SK-N-SH (cell line): ENCODE measurements at regions not wholly inside any gene's neighbourhood (a gene's known extent, or its start where the extent isn't known, plus 50 kb on each side); places are given as distances from the start of the nearest gene placed in this dataset.

Source experiments
- CTCF ChIA-PET: fragments of 300-600, 350-600 bp; formaldehyde crosslinking; extraction: SDS; loops from one replicate; lab custom pipeline; 2021; lab: Yijun Ruan, JAX
- POLR2A ChIA-PET: fragments of 350-600 bp; sonication (Branson Sonifier 250); formaldehyde crosslinking; extraction: SDS; loops from one replicate; lab custom pipeline; 2020; ENCODE audit warnings: antibody characterized with exemption, inconsistent platforms; lab: Yijun Ruan, JAX
- DNase-seq: peaks from one replicate; pipeline ENCODE4 v3.0.0; 2012
- H2AFZ ChIP-seq: fragments of 200-600 bp; sonication (generic); 2 replicates; pipeline ENCODE4 v1.8.1; 2016; ENCODE audit warnings: antibody characterized with exemption, mild to moderate bottlenecking, low read depth
- H3F3A ChIP-seq: fragments of 200-600 bp; sonication (generic); replicated peaks from 2 replicates; pipeline ENCODE3; 2016; ENCODE audit warnings: antibody characterized with exemption, mild to moderate bottlenecking; ENCODE audit not compliant: insufficient read depth
- H3K27ac ChIP-seq, 2 experiments: fragments of 200-500 bp in 1 of 2; fragments of 200-600 bp in 1 of 2; sonication (Bioruptor generic) in 1 of 2; sonication (generic), shearing (Covaris generic) in 1 of 2; 2 replicates each; pipeline versions ENCODE4 v1.5.1 to v1.6.1; 2014 to 2016; ENCODE audit warnings: low read depth in 2 of 2, inconsistent platforms in 1 of 2, low read length in 1 of 2, mild to moderate bottlenecking in 1 of 2, mixed read lengths in 1 of 2
- H3K27me3 ChIP-seq: fragments of 200-600 bp; sonication (generic), shearing (Covaris generic); 2 replicates; pipeline ENCODE4 v1.6.1; 2016; ENCODE audit warnings: mixed run types; ENCODE audit not compliant: insufficient read depth
- H3K36me3 ChIP-seq, 2 experiments: fragments of 200-500 bp in 1 of 2; fragments of 200-600 bp in 1 of 2; sonication (Bioruptor generic) in 1 of 2; sonication (generic) in 1 of 2; replicated peaks in 1 of 2; 2 replicates each; pipeline versions ENCODE3 to v1.5.1; 2014 to 2016; ENCODE audit warnings: low read length in 1 of 2, mild to moderate bottlenecking in 1 of 2; ENCODE audit not compliant: insufficient read depth in 2 of 2, control insufficient read depth in 1 of 2
- H3K4me1 ChIP-seq, 2 experiments: fragments of 200-500 bp in 1 of 2; fragments of 200-600 bp in 1 of 2; sonication (Bioruptor generic) in 1 of 2; sonication (generic), shearing (Covaris generic) in 1 of 2; 2 replicates each; pipeline versions ENCODE4 v1.5.1 to v1.6.1; 2014 to 2016; ENCODE audit warnings: low read depth in 1 of 2, low read length in 1 of 2, mixed run types in 1 of 2; ENCODE audit not compliant: insufficient read depth in 2 of 2, control insufficient read depth in 1 of 2
- H3K4me2 ChIP-seq: fragments of 200-600 bp; sonication (generic), shearing (Covaris generic); 2 replicates; pipeline ENCODE4 v1.6.1; 2017; ENCODE audit warnings: mixed run types
- H3K4me3 ChIP-seq, 2 experiments: fragments of 200-500 bp in 1 of 2; fragments of 200-600 bp in 1 of 2; sonication (Bioruptor generic) in 1 of 2; sonication (generic), shearing (Covaris generic) in 1 of 2; 2 replicates each; pipeline versions ENCODE4 v1.5.1 to v1.8.1; 2014 to 2016; ENCODE audit warnings: low read depth in 2 of 2, inconsistent platforms in 1 of 2, low read length in 1 of 2, mild to moderate bottlenecking in 1 of 2, mixed read lengths in 1 of 2, moderate library complexity in 1 of 2
- H3K79me2 ChIP-seq: fragments of 200-600 bp; sonication (generic); 2 replicates; pipeline ENCODE4 v1.8.1; 2017; ENCODE audit warnings: mild to moderate bottlenecking; ENCODE audit not compliant: insufficient read depth
- H3K9ac ChIP-seq: fragments of 200-600 bp; sonication (generic); 2 replicates; pipeline ENCODE4 v1.6.1; 2017; ENCODE audit warnings: mixed run types
- H3K9me2 ChIP-seq: fragments of 200-600 bp; sonication (generic); 2 replicates; pipeline ENCODE4 v1.6.1; 2017; ENCODE audit warnings: mixed run types
- H3K9me3 ChIP-seq: fragments of 200-600 bp; sonication (generic); 2 replicates; pipeline ENCODE4 v1.6.1; 2017; ENCODE audit warnings: mixed run types, mild to moderate bottlenecking, moderate library complexity
- H4K20me1 ChIP-seq: fragments of 200-600 bp; sonication (generic); 2 replicates; pipeline ENCODE4 v1.6.1; 2017; ENCODE audit warnings: mild to moderate bottlenecking, mixed run types; ENCODE audit not compliant: insufficient read depth
- CHD2 ChIP-seq: fragments of 150-350 bp; IDR thresholded peaks from 2 replicates; pipeline ENCODE4 v1.6.1; 2018; ENCODE audit warnings: low read length; ENCODE audit not compliant: partially characterized antibody
- ELF1 ChIP-seq: IDR thresholded peaks from 2 replicates; pipeline ENCODE4 v1.4.0; 2012
- EP300 ChIP-seq, 2 experiments: IDR thresholded peaks; 2 replicates each; pipeline versions ENCODE4 v1.4.0 to v1.6.1; 2012; ENCODE audit warnings: borderline replicate concordance in 1 of 2, low read depth in 1 of 2, low read length in 1 of 2
- FOSL2 ChIP-seq: IDR thresholded peaks from 2 replicates; pipeline ENCODE4 v1.4.0; 2012; ENCODE audit warnings: low read depth, mild to moderate bottlenecking, moderate library complexity, borderline replicate concordance
- FOXM1 ChIP-seq: IDR thresholded peaks from 2 replicates; pipeline ENCODE4 v1.4.0; 2012; ENCODE audit warnings: low read depth, mild to moderate bottlenecking
- GATA2 ChIP-seq: sonication (generic); formaldehyde crosslinking; IDR thresholded peaks from 2 replicates; pipeline ENCODE4 v1.5.0; 2020; ENCODE audit warnings: mild to moderate bottlenecking, missing genetic modification reagents
- JUND ChIP-seq: IDR thresholded peaks from 2 replicates; pipeline ENCODE4 v1.4.0; 2012
- MEF2A ChIP-seq: IDR thresholded peaks from 2 replicates; pipeline ENCODE4 v1.4.0; 2012; ENCODE audit warnings: low read depth, borderline replicate concordance
- MXI1 ChIP-seq: IDR thresholded peaks from 2 replicates; pipeline ENCODE4 v1.6.1; 2012; ENCODE audit warnings: mild to moderate bottlenecking, low read depth, low read length, improper control_type of control experiment
- NFIC ChIP-seq: IDR thresholded peaks from 2 replicates; pipeline ENCODE4 v1.4.0; 2012; ENCODE audit warnings: borderline replicate concordance
- POLR2AphosphoS5 ChIP-seq: IDR thresholded peaks from 2 replicates; pipeline ENCODE4 v1.6.1; 2012; ENCODE audit warnings: low read depth, low read length
- RCOR1 ChIP-seq: fragments of 150-350 bp; IDR thresholded peaks from 2 replicates; pipeline ENCODE4 v1.6.1; 2017; ENCODE audit warnings: antibody characterized with exemption, low read length
- RXRA ChIP-seq: IDR thresholded peaks from 2 replicates; pipeline ENCODE4 v1.4.0; 2012; ENCODE audit warnings: low read depth, mild to moderate bottlenecking, borderline replicate concordance
- TAF1 ChIP-seq: IDR thresholded peaks from 2 replicates; pipeline ENCODE4 v1.6.1; 2012; ENCODE audit warnings: low read depth, mild to moderate bottlenecking, low read length, moderate library complexity, borderline replicate concordance
- YY1 ChIP-seq: IDR thresholded peaks from 2 replicates; pipeline ENCODE4 v1.4.0; 2012; ENCODE audit warnings: low read depth, mild to moderate bottlenecking
- WGBS: methylation state at CpG from one replicate; pipeline ENCODE4 v1.1.6; 2017; ENCODE audit warnings: low lambda C conversion rate; 5-methylcytosine and 5-hydroxymethylcytosine counted together
- TF ChIP-seq, protein P1 (sequence below): IDR thresholded peaks from 2 replicates; pipeline ENCODE4; 2012
- TF ChIP-seq, protein P2 (sequence below): IDR thresholded peaks from 2 replicates; pipeline ENCODE4 v1.4.0; 2012; ENCODE audit warnings: low read depth, borderline replicate concordance
- TF ChIP-seq, protein P3 (sequence below): fragments of 150-350 bp; IDR thresholded peaks from 2 replicates; pipeline ENCODE4 v1.6.1; 2017; ENCODE audit warnings: antibody characterized with exemption, low read length, low read depth, borderline replicate concordance

DNA sequence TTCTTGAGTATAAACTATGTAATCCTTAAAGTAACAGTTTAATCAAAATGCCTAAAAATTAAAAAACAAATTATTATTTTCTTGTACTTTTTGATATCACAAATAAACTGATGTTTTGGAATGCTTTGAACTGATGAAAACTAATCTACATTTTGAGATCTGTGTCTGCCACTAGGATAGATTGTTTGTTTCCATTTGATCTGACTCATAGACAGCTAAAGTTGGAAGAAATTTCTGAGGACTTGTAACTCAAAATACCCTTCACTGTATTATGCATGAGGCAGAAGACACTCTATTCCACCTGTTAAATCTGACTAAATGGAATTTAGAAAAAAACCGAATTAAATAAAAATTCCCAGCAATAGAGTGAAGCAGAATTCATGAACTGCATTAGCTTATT lies 1400.0 kb upstream of the FLRT2 start:
- H2AFZ ChIP-seq: no peak overlapping the region
- no peaks in the 10 kb centered on the region for H3K9me3 ChIP-seq
- no peaks in the 10 kb centered on the region for H3F3A ChIP-seq
- H3K27ac ChIP-seq: no peak overlapping the region
- no peaks in the 10 kb centered on the region for H3K79me2 ChIP-seq
- H3K4me2 ChIP-seq: no peak overlapping the region
- no peaks in the 10 kb centered on the region for H3K27me3 ChIP-seq
- H3K9me2 ChIP-seq: no peaks in the 10 kb centered on the region
- 0% methylated on average over 1 of the region's 1 CpG for WGBS
- CTCF ChIA-PET: no interaction called here
- no peaks in the 10 kb centered on the region for H4K20me1 ChIP-seq
- POLR2A ChIA-PET: no interaction called here
- no peak overlapping the region for H3K9ac ChIP-seq
- DNase-seq: no peak
- TF ChIP-seq FOSL2 (no peak), RXRA (no peak), JUND (no peak), MXI1 (no peak), CHD2 (no peak), POLR2AphosphoS5 (no peak), TAF1 (no peak)
- TF ChIP-seq, protein P1, sequence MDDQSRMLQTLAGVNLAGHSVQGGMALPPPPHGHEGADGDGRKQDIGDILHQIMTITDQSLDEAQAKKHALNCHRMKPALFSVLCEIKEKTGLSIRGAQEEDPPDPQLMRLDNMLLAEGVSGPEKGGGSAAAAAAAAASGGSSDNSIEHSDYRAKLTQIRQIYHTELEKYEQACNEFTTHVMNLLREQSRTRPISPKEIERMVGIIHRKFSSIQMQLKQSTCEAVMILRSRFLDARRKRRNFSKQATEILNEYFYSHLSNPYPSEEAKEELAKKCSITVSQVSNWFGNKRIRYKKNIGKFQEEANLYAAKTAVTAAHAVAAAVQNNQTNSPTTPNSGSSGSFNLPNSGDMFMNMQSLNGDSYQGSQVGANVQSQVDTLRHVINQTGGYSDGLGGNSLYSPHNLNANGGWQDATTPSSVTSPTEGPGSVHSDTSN: no peak
- H3K4me1 ChIP-seq: no peaks in the 10 kb centered on the region
- no peaks in the 10 kb centered on the region for H3K36me3 ChIP-seq
- H3K4me3 ChIP-seq: no peak overlapping the region

DNA sequence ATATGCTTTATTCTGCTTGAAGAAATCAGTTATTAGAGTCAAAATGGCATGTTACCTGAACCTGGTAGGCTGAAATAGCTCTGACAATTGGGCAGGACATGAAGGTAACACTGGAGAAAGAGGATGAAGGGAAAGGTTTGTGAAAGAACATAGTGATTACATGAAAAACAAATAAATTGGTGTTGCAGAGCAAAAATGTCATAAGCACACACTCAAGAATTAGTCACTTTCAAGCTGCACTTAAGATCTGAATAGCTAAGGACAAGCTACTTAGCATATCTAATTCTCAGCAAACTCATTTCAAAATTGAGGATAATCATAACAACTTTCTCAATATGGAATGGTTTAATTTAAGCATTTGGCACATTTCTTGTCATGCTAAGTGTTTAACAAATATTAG lies 1398.0 kb upstream of the FLRT2 start:
- H3K27me3 ChIP-seq: no peaks in the 10 kb centered on the region
- no peaks in the 10 kb centered on the region for H4K20me1 ChIP-seq
- no peaks in the 10 kb centered on the region for H3K36me3 ChIP-seq
- H2AFZ ChIP-seq: no peak overlapping the region
- H3K4me2 ChIP-seq: no peak overlapping the region
- H3K4me1 ChIP-seq: no peaks in the 10 kb centered on the region
- H3K79me2 ChIP-seq: no peaks in the 10 kb centered on the region
- no peak overlapping the region for H3K4me3 ChIP-seq
- H3F3A ChIP-seq: no peaks in the 10 kb centered on the region
- ChIA-PET CTCF (no interaction called here), POLR2A (no interaction called here)
- no peaks in the 10 kb centered on the region for H3K9me2 ChIP-seq
- TF ChIP-seq GATA2 (CRISPR knock-in tag) (no peak), MEF2A (no peak), ELF1 (no peak), TAF1 (no peak), POLR2AphosphoS5 (no peak), RCOR1 (no peak), EP300 (IDR thresholded peaks at IDR 0.05; ENCODE audit: borderline replicate concordance in 1 of 2, low read depth in 1 of 2, low read length in 1 of 2) (no peak), FOXM1 (no peak), YY1 (no peak), NFIC (no peak)
- TF ChIP-seq, protein P2, sequence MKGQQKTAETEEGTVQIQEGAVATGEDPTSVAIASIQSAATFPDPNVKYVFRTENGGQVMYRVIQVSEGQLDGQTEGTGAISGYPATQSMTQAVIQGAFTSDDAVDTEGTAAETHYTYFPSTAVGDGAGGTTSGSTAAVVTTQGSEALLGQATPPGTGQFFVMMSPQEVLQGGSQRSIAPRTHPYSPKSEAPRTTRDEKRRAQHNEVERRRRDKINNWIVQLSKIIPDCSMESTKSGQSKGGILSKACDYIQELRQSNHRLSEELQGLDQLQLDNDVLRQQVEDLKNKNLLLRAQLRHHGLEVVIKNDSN: no peak
- TF ChIP-seq, protein P3, sequence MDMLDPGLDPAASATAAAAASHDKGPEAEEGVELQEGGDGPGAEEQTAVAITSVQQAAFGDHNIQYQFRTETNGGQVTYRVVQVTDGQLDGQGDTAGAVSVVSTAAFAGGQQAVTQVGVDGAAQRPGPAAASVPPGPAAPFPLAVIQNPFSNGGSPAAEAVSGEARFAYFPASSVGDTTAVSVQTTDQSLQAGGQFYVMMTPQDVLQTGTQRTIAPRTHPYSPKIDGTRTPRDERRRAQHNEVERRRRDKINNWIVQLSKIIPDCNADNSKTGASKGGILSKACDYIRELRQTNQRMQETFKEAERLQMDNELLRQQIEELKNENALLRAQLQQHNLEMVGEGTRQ: no peak
- TF ChIP-seq, protein P1: no peak
- no peak overlapping the region for H3K27ac ChIP-seq
- no peak for DNase-seq
- H3K9me3 ChIP-seq: no peaks in the 10 kb centered on the region
- no peak overlapping the region for H3K9ac ChIP-seq
